C4-2B (cell line): ENCODE measurements at regions not wholly inside any gene's neighbourhood (a gene's known extent, or its start where the extent isn't known, plus 50 kb on each side); places are given as distances from the start of the nearest gene placed in this dataset.

Experiments used
- H3K27ac ChIP-seq: fragments of 450-650 bp; 2 replicates; pipeline ENCODE4 v1.5.1; 2017
- ZFX ChIP-seq: fragments of 450-650 bp; IDR thresholded peaks from 2 replicates; pipeline ENCODE4 v1.6.1; 2017
- TF ChIP-seq, protein P1 (sequence below): fragments of 450-650 bp; conservative IDR thresholded peaks from 2 replicates; pipeline ENCODE4 v1.5.1; 2017; ENCODE audit warnings: mild to moderate bottlenecking

- H3K27ac ChIP-seq, result no peak overlapping the region
- TF ChIP-seq, protein P1, sequence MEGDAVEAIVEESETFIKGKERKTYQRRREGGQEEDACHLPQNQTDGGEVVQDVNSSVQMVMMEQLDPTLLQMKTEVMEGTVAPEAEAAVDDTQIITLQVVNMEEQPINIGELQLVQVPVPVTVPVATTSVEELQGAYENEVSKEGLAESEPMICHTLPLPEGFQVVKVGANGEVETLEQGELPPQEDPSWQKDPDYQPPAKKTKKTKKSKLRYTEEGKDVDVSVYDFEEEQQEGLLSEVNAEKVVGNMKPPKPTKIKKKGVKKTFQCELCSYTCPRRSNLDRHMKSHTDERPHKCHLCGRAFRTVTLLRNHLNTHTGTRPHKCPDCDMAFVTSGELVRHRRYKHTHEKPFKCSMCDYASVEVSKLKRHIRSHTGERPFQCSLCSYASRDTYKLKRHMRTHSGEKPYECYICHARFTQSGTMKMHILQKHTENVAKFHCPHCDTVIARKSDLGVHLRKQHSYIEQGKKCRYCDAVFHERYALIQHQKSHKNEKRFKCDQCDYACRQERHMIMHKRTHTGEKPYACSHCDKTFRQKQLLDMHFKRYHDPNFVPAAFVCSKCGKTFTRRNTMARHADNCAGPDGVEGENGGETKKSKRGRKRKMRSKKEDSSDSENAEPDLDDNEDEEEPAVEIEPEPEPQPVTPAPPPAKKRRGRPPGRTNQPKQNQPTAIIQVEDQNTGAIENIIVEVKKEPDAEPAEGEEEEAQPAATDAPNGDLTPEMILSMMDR, result no peak
- no peak for TF ChIP-seq ZFX
Observed at GRCh38 chr15:95512906-95513305, 817.6 kb upstream of the NR2F2 start.

DNA sequence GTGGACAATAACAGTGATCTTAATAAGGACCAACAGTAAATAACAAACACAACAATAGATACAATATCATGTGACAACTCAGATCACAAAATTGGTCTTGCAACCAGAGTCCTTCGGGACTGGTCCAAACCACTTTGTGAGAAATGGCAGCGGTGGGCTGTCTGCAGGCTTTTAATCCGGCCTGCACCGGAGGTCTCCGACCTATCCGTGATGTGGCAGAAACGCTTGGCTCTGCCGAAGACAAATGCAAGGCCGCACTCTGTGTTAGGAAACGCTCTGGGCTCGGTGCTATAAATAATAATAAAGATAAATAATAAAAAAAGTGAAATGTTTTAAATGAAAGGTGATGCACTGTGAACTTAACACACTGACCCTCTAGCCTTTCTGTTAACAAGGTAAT is 810.6 kb upstream of the NR2F2 start:
- H3K27ac ChIP-seq, result no peak overlapping the region
- TF ChIP-seq, protein P1, result no peak
- no peak for TF ChIP-seq ZFX

DNA sequence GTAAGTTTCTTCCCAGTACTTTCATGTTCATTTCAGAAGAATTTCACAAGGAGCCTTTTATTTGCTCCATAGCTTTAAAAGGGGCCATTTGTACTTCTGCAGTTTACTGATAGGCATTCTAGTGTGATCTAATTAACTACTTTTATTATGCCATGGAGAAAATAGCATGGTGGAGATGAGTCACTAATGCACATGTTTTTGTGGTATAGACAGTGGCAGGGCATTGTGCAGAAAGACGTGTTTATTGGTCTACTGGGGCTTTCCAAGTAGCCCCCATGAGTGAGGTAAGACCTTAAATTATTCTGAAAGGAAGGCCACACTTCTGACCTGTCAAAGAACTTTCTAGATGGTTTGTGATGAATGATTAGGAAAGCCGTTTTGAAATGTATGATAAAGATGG is 810.0 kb upstream of the NR2F2 start:
- H3K27ac ChIP-seq, result no peak overlapping the region
- TF ChIP-seq, protein P1, result no peak
- no peak for TF ChIP-seq ZFX

GRCh38 chr15:95520922-95521321 is 809.6 kb upstream of the NR2F2 start:
- TF ChIP-seq, protein P1, result no peak
- no peak for TF ChIP-seq ZFX
- H3K27ac ChIP-seq, result no peak overlapping the region

- TF ChIP-seq, protein P1, result no peak
- TF ChIP-seq ZFX, result no peak
- H3K27ac ChIP-seq, result no peak overlapping the region
Observed at GRCh38 chr15:95522533-95522932, 808.0 kb upstream of the NR2F2 start.

- no peak overlapping the region for H3K27ac ChIP-seq
- no peak for TF ChIP-seq ZFX
- TF ChIP-seq, protein P1, result no peak
Observed at GRCh38 chr15:95528920-95529319, 801.6 kb upstream of the NR2F2 start.

DNA sequence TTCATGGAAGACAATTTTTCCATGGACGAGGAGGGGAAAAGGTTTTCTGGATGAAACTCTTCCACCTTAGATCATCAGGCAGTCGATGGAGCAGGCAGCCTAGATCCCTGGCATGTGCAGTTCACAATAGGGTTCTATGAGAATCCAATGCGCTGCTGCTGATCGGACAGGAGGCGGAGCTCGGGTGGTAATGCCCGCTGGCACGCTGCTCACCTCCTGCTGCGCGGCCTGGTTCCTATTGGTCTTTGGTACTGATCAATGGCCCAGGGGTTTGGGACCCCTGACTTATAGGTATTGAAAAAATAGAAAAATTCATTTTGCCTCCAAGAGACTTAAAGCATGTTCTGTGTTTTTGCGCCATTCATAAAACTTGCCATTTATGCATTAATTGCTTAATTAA is 793.9 kb upstream of the NR2F2 start:
- TF ChIP-seq, protein P1, result no peak
- TF ChIP-seq ZFX, result no peak
- no peak overlapping the region for H3K27ac ChIP-seq
